Spleen (tissue), 11 donors: ENCODE measurements at regions not wholly inside any gene's neighbourhood (a gene's known extent, or its start where the extent isn't known, plus 50 kb on each side); places are given as distances from the start of the nearest gene placed in this dataset.
"Not testable (repeated sequence)": the region's sequence is repeated elsewhere in the genome, so short reads cannot be mapped to it uniquely, and the experiment has no call there.

Source experiments
- DNase-seq: peaks from one replicate; pipeline ENCODE4 v3.0.0-alpha.2; 2020
- H3K27ac ChIP-seq, 8 donors: fragments of 200-600 bp; sonication (generic) in 7 of 8; 1 replicate in 4 of 8; 2 replicates in 4 of 8; pipeline versions ENCODE4 v1.5.0 to v1.8.0; 2016 to 2021; ENCODE audit warnings: inconsistent platforms in 4 of 8, mild to moderate bottlenecking in 4 of 8, moderate library complexity in 1 of 8
- H3K27me3 ChIP-seq, 7 donors: fragments of 200-600 bp; sonication (generic) in 6 of 7; replicated peaks in 1 of 7; 1 replicate in 4 of 7; 2 replicates in 3 of 7; pipeline versions ENCODE4 v1.5.0 to v1.8.0; 2016 to 2021; ENCODE audit warnings: inconsistent platforms in 3 of 7, mild to moderate bottlenecking in 1 of 7
- H3K36me3 ChIP-seq, 6 donors: fragments of 200-600 bp; sonication (generic) in 5 of 6; 1 replicate in 4 of 6; 2 replicates in 2 of 6; pipeline versions ENCODE4 v1.5.0 to v1.8.0; 2016 to 2021; ENCODE audit warnings: inconsistent platforms in 2 of 6
- H3K4me1 ChIP-seq, 6 donors: fragments of 200-600 bp; sonication (generic) in 5 of 6; 1 replicate in 3 of 6; 2 replicates in 3 of 6; pipeline versions ENCODE4 v1.5.0 to v1.8.0; 2016 to 2021; ENCODE audit warnings: inconsistent platforms in 3 of 6
- H3K4me3 ChIP-seq, 8 donors: fragments of 200-600 bp; sonication (generic) in 7 of 8; 1 replicate in 4 of 8; 2 replicates in 4 of 8; pipeline versions ENCODE4 v1.5.0 to v1.8.0; 2016 to 2021; ENCODE audit warnings: inconsistent platforms in 4 of 8, mild to moderate bottlenecking in 4 of 8, moderate library complexity in 2 of 8
- H3K9me3 ChIP-seq, 8 donors: fragments of 200-600 bp; sonication (generic) in 7 of 8; 1 replicate in 4 of 8; 2 replicates in 4 of 8; pipeline versions ENCODE4 v1.5.0 to v1.8.0; 2016 to 2021; ENCODE audit warnings: inconsistent platforms in 4 of 8
- POLR2A ChIP-seq, 3 donors: fragments of 450-650 bp; IDR thresholded peaks; one replicate each; pipeline ENCODE4 v1.5.1; 2017; ENCODE audit warnings: antibody characterized with exemption in 3 of 3, mild to moderate bottlenecking in 1 of 3
- POLR2AphosphoS5 ChIP-seq, 3 donors: sonication (generic); formaldehyde crosslinking; IDR thresholded peaks; one replicate each; pipeline ENCODE4 v1.5.1; 2017; ENCODE audit warnings: antibody characterized with exemption in 3 of 3
- WGBS, 5 donors: extraction: QIAGEN DNeasy Blood & Tissue Kit in 3 of 5; methylation state at CpG; one replicate each; pipeline versions ENCODE4 v1.1.5 to v1.1.7; 2013 to 2018; 5-methylcytosine and 5-hydroxymethylcytosine counted together
- intact Hi-C: fragments of 100-400 bp; cut with DNase I; formaldehyde crosslinking; loops from one replicate; pipeline ENCODE4 v1.15.0; 2023; ENCODE audit warnings: low total_unique reads
- TF ChIP-seq, protein P1 (sequence below), 11 experiments: fragments of 200-600 bp in 7 of 11; fragments of 450-650 bp in 4 of 11; sonication (generic) in 4 of 11; IDR thresholded peaks in 8 of 11; conservative IDR thresholded peaks in 3 of 11; 1 replicate in 7 of 11; 2 replicates in 4 of 11; pipeline versions ENCODE4 v1.4.0 to v1.8.0; 2016 to 2021; ENCODE audit warnings: antibody characterized with exemption in 11 of 11, inconsistent platforms in 4 of 11, mild to moderate bottlenecking in 1 of 11
- donor health status: healthy with polysubstance abuse.
- donor health status: DM: no; HTN: no; CAD: no; lungs with moderate emphysema.
- donor health status: DM: no; HTN: no; CAD: no.
- donor health status: Bipolar disorder and iron deficiency.
- donor health status: healthy.
- donor health status: DM: no; HTN: no; CAD: no.
- donor health status: DM: yes; HTN: yes; CAD: no.

DNA sequence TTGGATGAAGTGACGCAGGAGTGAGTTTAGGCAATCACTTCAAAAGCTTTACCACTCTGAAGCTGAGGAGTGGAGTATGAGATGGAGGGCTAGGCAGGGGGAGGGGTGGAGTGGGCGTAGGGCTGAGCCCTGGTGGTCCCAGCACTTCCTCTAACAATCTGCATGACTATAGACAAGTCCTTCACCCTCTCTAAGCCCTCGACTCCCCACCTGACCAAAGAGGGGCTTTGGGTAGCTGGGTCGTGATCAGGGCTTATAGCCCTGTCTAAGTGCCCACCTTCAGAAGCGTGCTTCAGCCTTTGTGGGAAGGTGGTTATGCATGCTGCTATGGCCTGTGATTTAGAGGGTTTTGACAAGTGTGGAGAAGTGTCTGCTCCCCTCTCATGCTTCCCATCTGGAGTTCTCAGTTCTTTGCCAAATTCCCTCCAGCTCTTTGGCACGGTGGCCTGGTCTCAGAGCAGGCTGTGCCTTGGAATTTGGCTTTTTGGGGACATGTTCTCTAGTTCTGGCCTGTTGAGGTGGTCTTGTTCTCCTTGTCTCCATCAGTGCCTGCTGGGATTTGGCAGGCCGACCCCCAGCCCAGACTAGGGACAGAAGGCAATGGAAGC is 53.0 kb downstream of the ACTBL2 start:
- no peak for DNase-seq
- WGBS, 5 donors = 69 to 91% (median 82%) methylated on average over 6 to 7 of the region's 7 CpGs
- Histone ChIP-seq H3K36me3 (no peaks in the 10 kb centered on the region), H3K4me1 (no peaks in the 10 kb centered on the region), H3K27ac (no peak overlapping the region), H3K27me3 (no peaks in the 10 kb centered on the region), H3K9me3 (peaks cover 0 to 2% (median 0%) of the 10 kb centered on the region in 8 donors), H3K4me3 (no peak overlapping the region)
- TF ChIP-seq POLR2AphosphoS5 (IDR thresholded peaks at IDR 0.05) = no peak
- TF ChIP-seq, protein P1, sequence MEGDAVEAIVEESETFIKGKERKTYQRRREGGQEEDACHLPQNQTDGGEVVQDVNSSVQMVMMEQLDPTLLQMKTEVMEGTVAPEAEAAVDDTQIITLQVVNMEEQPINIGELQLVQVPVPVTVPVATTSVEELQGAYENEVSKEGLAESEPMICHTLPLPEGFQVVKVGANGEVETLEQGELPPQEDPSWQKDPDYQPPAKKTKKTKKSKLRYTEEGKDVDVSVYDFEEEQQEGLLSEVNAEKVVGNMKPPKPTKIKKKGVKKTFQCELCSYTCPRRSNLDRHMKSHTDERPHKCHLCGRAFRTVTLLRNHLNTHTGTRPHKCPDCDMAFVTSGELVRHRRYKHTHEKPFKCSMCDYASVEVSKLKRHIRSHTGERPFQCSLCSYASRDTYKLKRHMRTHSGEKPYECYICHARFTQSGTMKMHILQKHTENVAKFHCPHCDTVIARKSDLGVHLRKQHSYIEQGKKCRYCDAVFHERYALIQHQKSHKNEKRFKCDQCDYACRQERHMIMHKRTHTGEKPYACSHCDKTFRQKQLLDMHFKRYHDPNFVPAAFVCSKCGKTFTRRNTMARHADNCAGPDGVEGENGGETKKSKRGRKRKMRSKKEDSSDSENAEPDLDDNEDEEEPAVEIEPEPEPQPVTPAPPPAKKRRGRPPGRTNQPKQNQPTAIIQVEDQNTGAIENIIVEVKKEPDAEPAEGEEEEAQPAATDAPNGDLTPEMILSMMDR (IDR thresholded peaks at IDR 0.05 in 8 of 11, conservative IDR thresholded peaks at IDR 0.05 in 3 of 11) = no peak
- TF ChIP-seq POLR2A (IDR thresholded peaks at IDR 0.05) = no peak
- intact Hi-C loops = no loop called here

GRCh38 chr5:57429021-57429420 is 53.6 kb downstream of the ACTBL2 start:
- H3K4me1 ChIP-seq, H3K4me3 ChIP-seq, H3K27me3 ChIP-seq, H3K36me3 ChIP-seq, H3K9me3 ChIP-seq, DNase-seq, H3K27ac ChIP-seq, intact Hi-C loops: not testable (repeated sequence)
- 86 to 92% (median 90%) methylated on average over 2 of the region's 2 CpGs for WGBS, 5 donors

DNA sequence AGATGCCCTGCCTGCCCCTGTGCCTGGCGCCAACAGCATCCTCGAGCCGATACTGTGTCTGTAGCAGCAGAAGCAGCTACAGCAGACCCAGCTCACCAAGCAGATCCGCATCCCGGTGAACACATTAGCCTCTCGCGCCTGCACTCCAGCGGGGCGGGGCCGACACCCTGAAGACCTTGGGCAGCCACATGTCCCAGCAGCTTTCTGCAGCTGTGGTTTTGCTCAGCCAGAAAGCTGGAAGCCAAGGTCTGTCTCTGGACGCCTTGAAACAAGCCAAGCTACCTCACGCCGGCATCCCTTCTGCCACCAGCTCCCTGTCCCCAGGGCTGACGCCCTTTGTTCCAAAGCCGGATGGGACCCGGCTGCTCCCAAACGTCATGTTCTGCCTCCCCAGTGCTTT is 59.6 kb downstream of the ACTBL2 start:
- H3K9me3 ChIP-seq = no peaks in the 10 kb centered on the region
- no peak for TF ChIP-seq POLR2A (IDR thresholded peaks at IDR 0.05)
- no peak for TF ChIP-seq POLR2AphosphoS5 (IDR thresholded peaks at IDR 0.05)
- 93 to 97% (median 95%) methylated on average over 14 to 17 of the region's 17 CpGs for WGBS, 5 donors
- intact Hi-C loops = no loop called here
- H3K4me3 ChIP-seq = no peak overlapping the region
- DNase-seq = no peak
- H3K27ac ChIP-seq = no peak overlapping the region
- H3K4me1 ChIP-seq = no peaks in the 10 kb centered on the region
- H3K36me3 ChIP-seq = no peaks in the 10 kb centered on the region
- H3K27me3 ChIP-seq = no peaks in the 10 kb centered on the region

DNA sequence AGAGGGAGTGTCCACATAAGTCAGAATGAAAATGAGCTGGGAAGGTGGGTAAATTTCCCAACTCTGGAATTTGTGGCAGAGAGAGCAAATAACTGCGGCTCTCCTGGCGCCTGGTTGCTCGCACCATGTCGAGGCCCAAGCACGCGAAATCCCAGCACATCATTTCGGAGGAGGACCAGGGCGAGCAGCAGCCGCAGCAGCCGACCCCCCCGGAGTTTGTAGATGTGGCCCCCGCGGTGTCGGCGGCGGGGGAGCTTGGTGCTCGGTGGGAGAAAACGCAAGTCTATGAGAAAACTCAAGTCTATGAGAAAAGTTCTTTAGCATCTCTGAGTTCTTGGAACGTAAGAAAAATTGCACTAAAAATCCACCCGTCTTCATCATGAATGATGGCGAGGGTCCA is 60.3 kb downstream of the ACTBL2 start:
- intact Hi-C loops = no loop called here
- Histone ChIP-seq H3K36me3 (no peaks in the 10 kb centered on the region), H3K4me3 (no peak overlapping the region), H3K27me3 (no peaks in the 10 kb centered on the region), H3K4me1 (no peaks in the 10 kb centered on the region), H3K27ac (no peak overlapping the region), H3K9me3 (no peaks in the 10 kb centered on the region)
- 91 to 96% (median 94%) methylated on average over 21 of the region's 21 CpGs for WGBS, 5 donors
- no peak for DNase-seq
- TF ChIP-seq POLR2AphosphoS5 (IDR thresholded peaks at IDR 0.05) (no peak), POLR2A (IDR thresholded peaks at IDR 0.05) (no peak)
- TF ChIP-seq, protein P1 (IDR thresholded peaks at IDR 0.05 in 8 of 11, conservative IDR thresholded peaks at IDR 0.05 in 3 of 11) = no peak

GRCh38 chr5:57420801-57421200 is 61.8 kb downstream of the ACTBL2 start:
- no peak for DNase-seq
- Histone ChIP-seq H3K27ac (no peak overlapping the region), H3K9me3 (no peaks in the 10 kb centered on the region), H3K36me3 (no peaks in the 10 kb centered on the region), H3K4me3 (no peak overlapping the region), H3K4me1 (no peaks in the 10 kb centered on the region), H3K27me3 (no peaks in the 10 kb centered on the region)
- intact Hi-C loops = no loop called here
- TF ChIP-seq, protein P1 (IDR thresholded peaks at IDR 0.05 in 8 of 11, conservative IDR thresholded peaks at IDR 0.05 in 3 of 11) = no peak
- TF ChIP-seq POLR2AphosphoS5 (IDR thresholded peaks at IDR 0.05) = no peak
- TF ChIP-seq POLR2A (IDR thresholded peaks at IDR 0.05) = no peak
- WGBS, 5 donors = 74 to 85% (median 82%) methylated on average over 3 of the region's 3 CpGs
